Naive B cell (primary cell): ENCODE measurements at regions not wholly inside any gene's neighbourhood (a gene's known extent, or its start where the extent isn't known, plus 50 kb on each side); places are given as distances from the start of the nearest gene placed in this dataset.
"Not testable (repeated sequence)": the region's sequence is repeated elsewhere in the genome, so short reads cannot be mapped to it uniquely, and the experiment has no call there.

Experiments used
- ATAC-seq, 2 donors: fragments of 150-1000 bp; cut with Tn5 transposase; 2 replicates each; pipeline ENCODE4 v1.10.0; 2021; ENCODE audit warnings: low read depth in 2 of 2, mild to moderate bottlenecking in 2 of 2, moderate library complexity in 2 of 2
- DNase-seq: peaks from one replicate; pipeline ENCODE4 v3.0.0; 2022
- H3K27ac Mint-ChIP-seq, 6 donors: one replicate each; pipeline ENCODE4 v1.8.0; 2020 to 2022; ENCODE audit warnings: mild to moderate bottlenecking in 6 of 6, mixed read lengths in 6 of 6, moderate library complexity in 5 of 6, inconsistent platforms in 2 of 6
- H3K27me3 Mint-ChIP-seq, 3 donors: one replicate each; pipeline ENCODE4 v1.8.0; 2021 to 2022; ENCODE audit warnings: mixed read lengths in 3 of 3, mild to moderate bottlenecking in 1 of 3
- H3K36me3 Mint-ChIP-seq, 2 donors: one replicate each; pipeline ENCODE4 v1.8.0; 2020 to 2022; ENCODE audit warnings: mixed read lengths in 2 of 2, inconsistent platforms in 1 of 2, mild to moderate bottlenecking in 1 of 2
- H3K4me1 Mint-ChIP-seq, 3 donors: one replicate each; pipeline ENCODE4 v1.8.0; 2020 to 2022; ENCODE audit warnings: mixed read lengths in 3 of 3, inconsistent platforms in 1 of 3, mild to moderate bottlenecking in 1 of 3, moderate library complexity in 1 of 3
- H3K4me3 Mint-ChIP-seq, 8 donors: one replicate each; pipeline ENCODE4 v1.8.0; 2020 to 2022; ENCODE audit warnings: mild to moderate bottlenecking in 8 of 8, mixed read lengths in 8 of 8, moderate library complexity in 8 of 8, inconsistent platforms in 2 of 8
- H3K9me3 Mint-ChIP-seq, 7 donors: one replicate each; pipeline ENCODE4 v1.8.0; 2020 to 2022; ENCODE audit warnings: mixed read lengths in 7 of 7, mild to moderate bottlenecking in 5 of 7, inconsistent platforms in 2 of 7, moderate library complexity in 1 of 7

DNA sequence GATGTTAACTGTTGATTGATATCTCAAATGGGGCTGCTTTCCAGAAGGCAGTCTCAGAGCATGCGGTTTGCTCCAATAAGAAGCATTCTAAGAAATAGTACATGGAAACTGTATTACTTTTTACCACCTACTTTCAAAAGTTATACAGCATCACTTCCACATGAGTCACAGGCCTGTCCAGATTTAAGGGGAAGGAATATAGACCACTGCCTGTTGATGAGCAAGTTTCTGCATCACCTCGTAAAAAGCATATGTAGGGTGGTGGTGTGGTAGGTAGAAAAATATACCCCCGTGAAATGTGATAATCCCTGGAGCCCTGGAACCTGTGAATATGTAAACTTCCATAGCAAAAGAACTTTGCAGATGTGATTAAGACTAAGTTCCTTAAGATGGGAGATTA lies 816.6 kb upstream of the CDH6 start:
- no peak for ATAC-seq
- Mint-ChIP-seq H3K27ac (no peak overlapping the region), H3K4me3 (no peak overlapping the region), H3K4me1 (no peaks in the 10 kb centered on the region), H3K9me3 (peaks cover 0 to 3% (median 0%) of the 10 kb centered on the region in 7 donors), H3K27me3 (no peaks in the 10 kb centered on the region), H3K36me3 (no peaks in the 10 kb centered on the region)
- DNase-seq: no peak

DNA sequence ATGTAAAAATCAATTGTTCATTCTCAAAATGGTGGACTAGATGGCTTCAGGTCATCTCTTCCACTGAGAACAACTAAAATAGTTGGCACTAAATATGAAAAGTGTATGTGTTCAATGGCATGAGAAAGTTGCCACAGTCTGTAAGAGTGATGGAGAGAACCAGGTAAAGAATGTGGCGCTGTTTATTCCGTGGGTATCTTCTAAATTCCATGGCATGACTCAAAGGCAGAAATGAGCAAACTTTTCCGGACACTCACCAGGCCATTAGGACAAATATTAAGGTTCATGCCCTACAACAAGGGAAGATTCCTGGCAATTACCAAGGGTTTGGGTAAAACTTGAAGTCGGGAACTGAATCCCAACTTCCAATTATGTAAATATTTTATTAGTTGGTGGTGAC lies 825.4 kb upstream of the CDH6 start:
- ATAC-seq (no peak), DNase-seq (no peak)
- Mint-ChIP-seq H3K27ac (no peak overlapping the region), H3K4me1 (no peaks in the 10 kb centered on the region), H3K9me3 (peaks cover 6 to 18% (median 9%) of the 10 kb centered on the region in 7 donors), H3K36me3 (peaks cover 0 to 7% of the 10 kb centered on the region in 2 donors), H3K4me3 (no peak overlapping the region), H3K27me3 (no peaks in the 10 kb centered on the region)

DNA sequence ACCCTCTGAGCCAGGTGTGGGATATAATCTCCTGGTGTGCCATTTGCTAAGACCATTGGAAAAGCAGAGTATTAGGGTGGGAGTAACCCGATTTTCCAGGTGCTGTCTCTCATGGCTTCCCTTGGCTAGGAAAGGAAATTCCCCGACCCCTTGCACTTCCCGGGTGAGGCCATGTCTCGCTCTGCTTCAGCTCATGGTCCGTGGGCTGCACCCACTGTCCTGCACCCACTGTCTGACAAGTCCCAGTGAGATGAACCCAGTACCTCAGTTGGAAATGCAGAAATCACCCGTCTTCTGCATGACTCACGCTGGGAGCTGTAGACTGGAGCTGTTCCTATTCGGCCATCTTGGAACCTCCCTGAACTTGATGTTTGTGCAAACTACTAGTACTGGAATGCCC lies 828.5 kb upstream of the CDH6 start:
- not testable (repeated sequence) for DNase-seq, H3K36me3 Mint-ChIP-seq, H3K4me3 Mint-ChIP-seq, ATAC-seq, H3K27ac Mint-ChIP-seq, H3K4me1 Mint-ChIP-seq, H3K27me3 Mint-ChIP-seq
- peaks cover 13 to 42% (median 18%) of the 10 kb centered on the region in 7 donors for H3K9me3 Mint-ChIP-seq

DNA sequence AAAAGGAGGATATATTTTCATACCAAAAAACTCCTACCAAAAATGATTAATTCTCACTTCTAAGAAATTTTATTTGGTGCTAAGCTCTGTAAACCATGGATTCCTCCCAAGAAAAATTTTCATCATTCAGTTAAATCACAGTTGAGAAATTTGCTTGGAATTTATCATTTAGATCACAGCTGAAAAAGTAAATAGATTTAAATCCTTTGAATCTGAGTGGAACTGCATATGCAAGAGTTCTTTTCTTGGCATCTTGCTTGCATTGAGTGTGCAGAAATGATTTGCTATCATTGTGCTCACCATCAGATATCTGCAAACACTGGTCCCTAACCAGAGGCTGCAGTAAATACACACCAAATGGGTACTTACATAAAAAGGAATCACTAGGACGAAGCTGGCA lies 836.1 kb upstream of the CDH6 start:
- no peak overlapping the region for H3K4me3 Mint-ChIP-seq
- no peaks in the 10 kb centered on the region for H3K4me1 Mint-ChIP-seq
- no peak for ATAC-seq
- peaks cover 5 to 29% (median 10%) of the 10 kb centered on the region in 7 donors for H3K9me3 Mint-ChIP-seq
- H3K27ac Mint-ChIP-seq: no peak overlapping the region
- no peak for DNase-seq
- H3K27me3 Mint-ChIP-seq: no peaks in the 10 kb centered on the region
- H3K36me3 Mint-ChIP-seq: no peaks in the 10 kb centered on the region

DNA sequence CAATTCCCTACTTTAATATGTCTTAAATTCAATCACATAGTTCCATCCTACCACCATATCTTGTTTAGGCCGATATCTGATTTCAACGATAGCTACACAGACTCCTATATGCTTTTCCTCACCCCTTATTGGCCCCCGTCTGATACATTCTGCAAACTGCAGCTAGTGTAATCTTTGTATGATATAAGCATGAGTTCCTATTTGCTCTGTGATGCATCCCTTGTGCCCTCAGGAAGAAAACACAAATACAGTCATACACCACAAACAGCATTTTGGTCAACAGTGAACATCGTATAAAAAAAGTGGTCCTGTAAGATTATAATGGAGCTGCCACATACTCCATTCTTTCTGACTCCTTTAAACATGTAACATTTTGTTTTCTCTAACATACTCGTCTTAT lies 837.8 kb upstream of the CDH6 start:
- Mint-ChIP-seq H3K4me3 (no peak overlapping the region), H3K36me3 (no peaks in the 10 kb centered on the region), H3K9me3 (peaks cover 0 to 13% (median 6%) of the 10 kb centered on the region in 7 donors), H3K4me1 (no peaks in the 10 kb centered on the region), H3K27ac (no peak overlapping the region), H3K27me3 (no peaks in the 10 kb centered on the region)
- ATAC-seq: no peak
- DNase-seq: no peak

- Mint-ChIP-seq H3K27ac (no peak overlapping the region), H3K4me3 (no peak overlapping the region), H3K9me3 (peaks cover 0 to 12% (median 2%) of the 10 kb centered on the region in 7 donors), H3K27me3 (no peaks in the 10 kb centered on the region), H3K4me1 (no peaks in the 10 kb centered on the region), H3K36me3 (no peaks in the 10 kb centered on the region)
- ATAC-seq (no peak), DNase-seq (no peak)
These were observed 845.6 kb upstream of the CDH6 start for GRCh38 chr5:30347858-30348257.

DNA sequence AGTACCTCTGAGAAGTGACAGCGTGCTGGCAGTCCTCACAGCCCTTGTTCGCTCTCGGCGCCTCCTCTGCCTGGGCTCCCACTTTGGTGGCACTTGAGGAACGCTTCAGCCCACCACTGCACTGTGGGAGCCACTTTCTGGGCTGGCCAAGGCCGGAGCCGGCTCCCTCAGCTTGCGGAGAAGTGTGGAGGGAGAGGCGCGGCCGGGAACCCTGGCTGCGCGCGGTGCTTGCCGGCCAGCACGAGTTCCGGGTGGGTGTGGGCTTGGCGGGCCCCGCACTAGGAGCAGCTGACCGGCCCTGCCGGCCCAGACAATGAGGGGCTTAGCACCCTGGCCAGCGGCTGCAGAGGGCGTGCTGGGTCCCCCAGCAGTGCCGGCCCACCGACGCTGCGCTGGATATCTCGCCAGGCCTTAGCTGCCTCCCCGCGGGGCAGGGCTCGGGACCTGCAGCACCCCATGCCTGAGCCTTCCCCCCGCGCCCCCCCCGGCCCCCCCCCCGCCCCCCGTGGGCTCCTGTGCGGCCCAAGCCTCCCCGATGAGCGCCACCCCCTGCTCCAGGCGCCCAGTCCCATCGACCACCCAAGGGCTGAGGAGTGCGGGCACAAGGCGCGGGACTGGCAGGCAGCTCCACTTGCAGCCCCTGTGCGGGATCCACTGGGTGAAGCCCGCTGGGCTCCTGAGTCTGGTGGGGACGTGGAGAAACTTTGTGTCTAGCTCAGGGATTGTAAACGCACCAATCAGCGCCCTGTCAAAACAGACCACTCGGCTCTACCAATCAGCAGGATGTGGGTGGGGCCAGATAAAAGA lies 847.7 kb upstream of the CDH6 start:
- not testable (repeated sequence) for DNase-seq, H3K4me3 Mint-ChIP-seq, H3K27me3 Mint-ChIP-seq, ATAC-seq, H3K4me1 Mint-ChIP-seq, H3K27ac Mint-ChIP-seq, H3K36me3 Mint-ChIP-seq
- peaks cover 0 to 12% (median 4%) of the 10 kb centered on the region in 7 donors for H3K9me3 Mint-ChIP-seq

GRCh38 chr5:30343707-30344106 lies 849.8 kb upstream of the CDH6 start:
- Mint-ChIP-seq H3K9me3 (peaks cover 0 to 9% (median 4%) of the 10 kb centered on the region in 7 donors), H3K27ac (no peak overlapping the region), H3K4me3 (no peak overlapping the region), H3K27me3 (no peaks in the 10 kb centered on the region), H3K36me3 (no peaks in the 10 kb centered on the region), H3K4me1 (no peaks in the 10 kb centered on the region)
- no peak for ATAC-seq
- DNase-seq: no peak

- Mint-ChIP-seq H3K4me3 (no peak overlapping the region), H3K27me3 (no peaks in the 10 kb centered on the region), H3K27ac (no peak overlapping the region), H3K36me3 (no peaks in the 10 kb centered on the region), H3K4me1 (no peaks in the 10 kb centered on the region), H3K9me3 (peaks cover 0 to 9% (median 2%) of the 10 kb centered on the region in 7 donors)
- ATAC-seq (no peak), DNase-seq (no peak)
These were observed 852.0 kb upstream of the CDH6 start for GRCh38 chr5:30341466-30341865.

GRCh38 chr5:30337084-30337573 lies 856.4 kb upstream of the CDH6 start:
- DNase-seq: no peak
- Mint-ChIP-seq H3K9me3 (peaks cover 0 to 14% (median 3%) of the 10 kb centered on the region in 7 donors), H3K4me1 (no peaks in the 10 kb centered on the region), H3K36me3 (no peaks in the 10 kb centered on the region), H3K27ac (no peak overlapping the region), H3K4me3 (no peak overlapping the region), H3K27me3 (no peaks in the 10 kb centered on the region)
- ATAC-seq: no peak

DNA sequence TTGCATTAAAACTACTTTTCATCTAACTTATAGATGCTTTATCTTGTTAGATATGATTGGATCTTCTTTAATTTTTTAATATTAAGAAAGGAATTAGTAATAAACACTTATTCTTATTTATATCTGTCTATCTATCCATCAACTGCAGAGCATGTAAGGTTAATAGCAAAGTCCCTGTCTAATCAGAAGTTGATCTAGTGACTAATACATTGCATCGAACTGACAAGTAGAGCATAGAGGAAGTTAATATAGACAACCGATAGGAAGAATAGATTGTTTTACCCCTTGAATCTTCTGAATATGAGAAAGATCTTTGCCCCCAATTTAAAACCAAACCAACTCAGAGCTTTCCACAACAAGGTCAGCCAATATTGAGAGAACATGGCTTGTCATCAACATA lies 862.0 kb upstream of the CDH6 start:
- no peak overlapping the region for H3K4me3 Mint-ChIP-seq
- ATAC-seq (no peak), DNase-seq (no peak)
- H3K9me3 Mint-ChIP-seq: peaks cover 0 to 6% (median 3%) of the 10 kb centered on the region in 7 donors
- no peak overlapping the region for H3K27ac Mint-ChIP-seq
- H3K36me3 Mint-ChIP-seq: no peaks in the 10 kb centered on the region
- no peaks in the 10 kb centered on the region for H3K27me3 Mint-ChIP-seq
- H3K4me1 Mint-ChIP-seq: no peaks in the 10 kb centered on the region

- ATAC-seq (no peak), DNase-seq (no peak)
- no peak overlapping the region for H3K4me3 Mint-ChIP-seq
- no peak overlapping the region for H3K27ac Mint-ChIP-seq
- H3K36me3 Mint-ChIP-seq: no peaks in the 10 kb centered on the region
- no peaks in the 10 kb centered on the region for H3K4me1 Mint-ChIP-seq
- H3K9me3 Mint-ChIP-seq: peaks cover 0 to 6% (median 0%) of the 10 kb centered on the region in 7 donors
- no peaks in the 10 kb centered on the region for H3K27me3 Mint-ChIP-seq
These were observed 867.7 kb upstream of the CDH6 start for GRCh38 chr5:30325795-30326194.

- no peak for DNase-seq
- Mint-ChIP-seq H3K27ac (no peak overlapping the region), H3K9me3 (peaks cover 0 to 8% (median 2%) of the 10 kb centered on the region in 7 donors), H3K4me1 (no peaks in the 10 kb centered on the region), H3K4me3 (no peak overlapping the region), H3K36me3 (no peaks in the 10 kb centered on the region), H3K27me3 (no peaks in the 10 kb centered on the region)
- no peak for ATAC-seq
These were observed 869.4 kb upstream of the CDH6 start for GRCh38 chr5:30324083-30324482.

- H3K9me3 Mint-ChIP-seq: peaks cover 8 to 31% (median 14%) of the 10 kb centered on the region in 7 donors
- H3K4me3 Mint-ChIP-seq: no peak overlapping the region
- ATAC-seq: no peak
- no peaks in the 10 kb centered on the region for H3K36me3 Mint-ChIP-seq
- no peak overlapping the region for H3K27ac Mint-ChIP-seq
- no peaks in the 10 kb centered on the region for H3K4me1 Mint-ChIP-seq
- DNase-seq: no peak
- H3K27me3 Mint-ChIP-seq: no peaks in the 10 kb centered on the region
These were observed 905.6 kb upstream of the CDH6 start for GRCh38 chr5:30287890-30288289.
